Smooth muscle cell (in vitro differentiated cells): ENCODE measurements at regions not wholly inside any gene's neighbourhood (a gene's known extent, or its start where the extent isn't known, plus 50 kb on each side); places are given as distances from the start of the nearest gene placed in this dataset.

Source experiments
- DNase-seq: peaks from one replicate; lab custom pipeline; 2025; ENCODE audit not compliant: unreplicated experiment; lab: John Stamatoyannopoulos, UW
- H2AFZ ChIP-seq: fragments of 200-600 bp; sonication (generic); 2 replicates; pipeline ENCODE4 v1.6.0; 2016; ENCODE audit warnings: antibody characterized with exemption, low read depth, mild to moderate bottlenecking
- H3F3A ChIP-seq: fragments of 200-600 bp; sonication (generic); 2 replicates; pipeline ENCODE4 v1.6.0; 2017; ENCODE audit warnings: antibody characterized with exemption, low read depth
- H3K27ac ChIP-seq: fragments of 200-600 bp; sonication (generic); 2 replicates; pipeline ENCODE4 v1.5.1; 2016; ENCODE audit warnings: low read depth, mild to moderate bottlenecking
- H3K27me3 ChIP-seq: fragments of 200-600 bp; sonication (generic); 2 replicates; pipeline ENCODE4 v1.6.1; 2016; ENCODE audit warnings: low read depth, mild to moderate bottlenecking
- H3K36me3 ChIP-seq: fragments of 200-600 bp; sonication (generic); 2 replicates; pipeline ENCODE4 v1.5.1; 2016; ENCODE audit warnings: low read depth
- H3K4me1 ChIP-seq: fragments of 200-600 bp; sonication (generic); 2 replicates; pipeline ENCODE4 v1.5.1; 2016; ENCODE audit warnings: low read depth
- H3K4me2 ChIP-seq: fragments of 200-600 bp; sonication (generic); 2 replicates; pipeline ENCODE4 v1.6.0; 2016; ENCODE audit warnings: mild to moderate bottlenecking
- H3K4me3 ChIP-seq: fragments of 200-600 bp; sonication (generic); 2 replicates; pipeline ENCODE4 v1.5.1; 2016; ENCODE audit warnings: mild to moderate bottlenecking
- H3K79me2 ChIP-seq: fragments of 200-600 bp; sonication (generic); 2 replicates; pipeline ENCODE4 v1.6.0; 2016; ENCODE audit warnings: low read depth, mild to moderate bottlenecking
- H3K9ac ChIP-seq: fragments of 200-600 bp; sonication (generic); 2 replicates; pipeline ENCODE4 v1.6.0; 2016; ENCODE audit warnings: low read depth
- H3K9me3 ChIP-seq: fragments of 200-600 bp; sonication (generic); replicated peaks from 2 replicates; pipeline ENCODE4 v1.5.1; 2016; ENCODE audit warnings: low read depth
- H4K20me1 ChIP-seq: fragments of 200-600 bp; sonication (generic); 2 replicates; pipeline ENCODE4 v1.6.0; 2016; ENCODE audit warnings: low read depth
- CTCF ChIP-seq: fragments of 200-600 bp; sonication (generic); IDR thresholded peaks from 2 replicates; pipeline ENCODE4 v1.5.1; 2017; ENCODE audit warnings: borderline replicate concordance, mild to moderate bottlenecking, antibody characterized with exemption; ENCODE audit not compliant: insufficient read depth, poor library complexity, severe bottlenecking
- WGBS: methylation state at CpG from one replicate; pipeline ENCODE4 v1.1.7; 2016; ENCODE audit warnings: low lambda C conversion rate; 5-methylcytosine and 5-hydroxymethylcytosine counted together

DNA sequence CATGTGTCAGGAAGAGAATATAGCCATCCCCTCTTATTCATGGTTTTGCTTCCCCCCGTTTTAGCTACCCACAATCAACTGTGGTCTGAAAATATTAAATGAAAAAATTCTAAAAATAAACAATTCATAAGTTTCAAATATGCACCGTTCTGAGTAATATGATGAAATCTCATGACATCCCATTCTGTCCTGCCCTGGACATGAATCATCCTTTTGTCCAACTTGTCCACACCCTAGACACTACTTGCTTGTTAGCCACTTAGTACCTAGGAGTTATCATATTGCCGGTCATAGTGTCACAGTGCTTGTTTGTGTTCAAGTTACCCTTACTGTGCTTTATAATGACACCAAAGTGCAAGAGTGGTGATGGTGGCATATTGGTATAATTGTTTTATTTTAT lies 113.5 kb downstream of the CAAP1 start:
- Histone ChIP-seq H3K79me2 (no peaks in the 10 kb centered on the region), H2AFZ (no peak overlapping the region), H3K27me3 (no peaks in the 10 kb centered on the region), H3K4me1 (no peaks in the 10 kb centered on the region), H3K9ac (no peak overlapping the region), H4K20me1 (no peaks in the 10 kb centered on the region), H3K4me3 (no peak overlapping the region), H3F3A (no peaks in the 10 kb centered on the region), H3K9me3 (no peaks in the 10 kb centered on the region), H3K27ac (no peak overlapping the region), H3K36me3 (no peaks in the 10 kb centered on the region), H3K4me2 (no peak overlapping the region)
- no peak for TF ChIP-seq CTCF
- DNase-seq, result no peak
- WGBS, result 78% methylated on average over 3 of the region's 3 CpGs

- H3K4me1 ChIP-seq, result no peaks in the 10 kb centered on the region
- H3K9ac ChIP-seq, result no peak overlapping the region
- H2AFZ ChIP-seq, result no peak overlapping the region
- no peak for DNase-seq
- no peaks in the 10 kb centered on the region for H3K27me3 ChIP-seq
- no peaks in the 10 kb centered on the region for H3K9me3 ChIP-seq
- TF ChIP-seq CTCF, result no peak
- H3K4me3 ChIP-seq, result no peak overlapping the region
- no peak overlapping the region for H3K4me2 ChIP-seq
- H3K36me3 ChIP-seq, result no peaks in the 10 kb centered on the region
- no peaks in the 10 kb centered on the region for H3K79me2 ChIP-seq
- WGBS, result 78% methylated on average over 3 of the region's 3 CpGs
- H3F3A ChIP-seq, result no peaks in the 10 kb centered on the region
- no peak overlapping the region for H3K27ac ChIP-seq
- no peaks in the 10 kb centered on the region for H4K20me1 ChIP-seq
Measured at GRCh38 chr9:26775391-26775790, 117.2 kb downstream of the CAAP1 start.

DNA sequence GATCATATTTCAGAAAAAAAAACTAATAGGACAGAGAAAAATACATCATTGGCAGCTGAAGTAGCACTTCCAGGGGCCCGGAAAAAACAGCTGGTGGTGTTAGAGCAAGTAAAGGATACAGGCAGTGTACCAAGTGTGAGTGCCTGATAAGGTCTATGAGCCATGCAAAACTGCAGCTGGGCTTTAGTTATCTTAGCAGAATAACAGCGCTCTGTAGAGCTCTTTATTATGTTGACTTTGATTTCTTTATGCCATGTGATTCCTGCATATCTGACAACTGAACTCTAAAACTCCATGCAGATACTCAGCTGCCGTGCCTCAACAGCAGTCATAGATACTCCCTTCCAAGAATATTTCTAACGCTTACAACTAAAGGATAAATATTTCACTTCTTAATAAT lies 119.5 kb downstream of the CAAP1 start:
- H3K79me2 ChIP-seq, result no peaks in the 10 kb centered on the region
- WGBS, result 83% methylated on average over 4 of the region's 4 CpGs
- H3K9me3 ChIP-seq, result no peaks in the 10 kb centered on the region
- no peak overlapping the region for H3K4me2 ChIP-seq
- no peak for DNase-seq
- no peaks in the 10 kb centered on the region for H3F3A ChIP-seq
- H3K4me1 ChIP-seq, result no peaks in the 10 kb centered on the region
- H3K27ac ChIP-seq, result no peak overlapping the region
- no peak overlapping the region for H3K4me3 ChIP-seq
- no peak overlapping the region for H3K9ac ChIP-seq
- H4K20me1 ChIP-seq, result no peaks in the 10 kb centered on the region
- H3K27me3 ChIP-seq, result no peaks in the 10 kb centered on the region
- no peaks in the 10 kb centered on the region for H3K36me3 ChIP-seq
- TF ChIP-seq CTCF, result no peak
- H2AFZ ChIP-seq, result no peak overlapping the region

DNA sequence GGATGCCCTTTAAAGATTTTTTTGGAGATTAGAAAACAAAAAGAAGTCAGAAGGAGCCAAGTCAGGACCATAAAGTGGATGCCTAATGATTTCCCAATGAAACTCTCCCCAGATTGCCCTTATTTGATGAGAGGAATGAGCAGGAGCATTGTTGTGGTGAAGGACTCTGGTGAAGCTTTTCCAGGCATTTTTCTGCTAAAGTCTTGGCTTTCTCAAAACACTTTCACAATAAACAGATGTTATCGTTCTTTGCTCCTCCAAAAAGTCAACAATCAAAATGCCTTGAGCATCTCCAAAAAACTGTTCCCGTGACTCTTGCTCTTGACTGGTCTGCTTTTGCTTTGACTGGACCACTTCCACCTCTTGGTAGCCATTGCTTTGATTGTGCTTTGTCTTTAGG lies 121.8 kb downstream of the CAAP1 start:
- Histone ChIP-seq H3F3A (no peaks in the 10 kb centered on the region), H3K4me3 (no peak overlapping the region), H3K4me2 (no peak overlapping the region), H3K27me3 (peaks cover 4% of the 10 kb centered on the region), H2AFZ (no peak overlapping the region), H3K9ac (no peak overlapping the region), H4K20me1 (no peaks in the 10 kb centered on the region), H3K79me2 (no peaks in the 10 kb centered on the region), H3K27ac (no peak overlapping the region), H3K4me1 (no peaks in the 10 kb centered on the region), H3K36me3 (no peaks in the 10 kb centered on the region), H3K9me3 (no peaks in the 10 kb centered on the region)
- 98% methylated on average over 2 of the region's 2 CpGs for WGBS
- no peak for DNase-seq
- no peak for TF ChIP-seq CTCF
